Activated CD4-positive, alpha-beta T cell treated with anti-CD3 and anti-CD28 coated beads for 36 hours (primary cell): ENCODE measurements at regions not wholly inside any gene's neighbourhood (a gene's known extent, or its start where the extent isn't known, plus 50 kb on each side); places are given as distances from the start of the nearest gene placed in this dataset.

Experiments
- ATAC-seq: fragments of 200-7000 bp; cut with Tn5 transposase; one replicate; pipeline ENCODE4 v1.10.0; 2021; ENCODE audit warnings: mild to moderate bottlenecking, moderate library complexity
- CTCF ChIA-PET: fragments of 350-600 bp; sonication (Branson Sonifier 250); formaldehyde crosslinking; loops from one replicate; lab custom pipeline; 2021; ENCODE audit warnings: antibody characterized with exemption; lab: Charles Lee
- POLR2A ChIA-PET: fragments of 350-600 bp; sonication (Branson Sonifier 250); formaldehyde crosslinking; loops from one replicate; lab custom pipeline; 2021; ENCODE audit warnings: antibody characterized with exemption, inconsistent platforms; lab: Charles Lee
- DNase-seq: peaks from one replicate; pipeline ENCODE4 v3.0.0-alpha.2; 2020
- H3K27ac Mint-ChIP-seq: one replicate; pipeline ENCODE4 v1.8.0; 2021; ENCODE audit warnings: mixed read lengths
- H3K27me3 Mint-ChIP-seq: one replicate; pipeline ENCODE4 v1.8.0; 2021; ENCODE audit warnings: mixed read lengths
- H3K36me3 Mint-ChIP-seq: one replicate; pipeline ENCODE4 v1.8.0; 2021; ENCODE audit warnings: low read depth, mixed read lengths
- H3K4me1 Mint-ChIP-seq: one replicate; pipeline ENCODE4 v1.8.0; 2021; ENCODE audit warnings: mixed read lengths
- H3K4me3 Mint-ChIP-seq: one replicate; pipeline ENCODE4 v1.8.0; 2021; ENCODE audit warnings: mild to moderate bottlenecking, moderate library complexity, mixed read lengths
- H3K9me3 Mint-ChIP-seq: one replicate; pipeline ENCODE4 v1.8.0; 2021; ENCODE audit warnings: low read depth, mixed read lengths
- intact Hi-C, 2 experiments: fragments of 100-400 bp; cut with DNase I in 1 of 2; cut with micrococcal nuclease in 1 of 2; formaldehyde crosslinking; loops; one replicate each; pipeline versions ENCODE4 v1.14.2 to v1.15.1; 2022 to 2024; cut with DNase I, micrococcal nuclease

GRCh38 chr12:16949371-16949770 lies 343.4 kb upstream of the LMO3 start:
- no peaks in the 10 kb centered on the region for H3K36me3 Mint-ChIP-seq
- DNase-seq (no peak), ATAC-seq (no peak)
- no peaks in the 10 kb centered on the region for H3K27me3 Mint-ChIP-seq
- POLR2A ChIA-PET = no interaction called here
- peaks cover 6% of the 10 kb centered on the region for H3K9me3 Mint-ChIP-seq
- H3K4me3 Mint-ChIP-seq = no peak overlapping the region
- CTCF ChIA-PET = no interaction called here
- H3K4me1 Mint-ChIP-seq = no peaks in the 10 kb centered on the region
- no peak overlapping the region for H3K27ac Mint-ChIP-seq
- intact Hi-C loops = no loop called here

- POLR2A ChIA-PET = no interaction called here
- Mint-ChIP-seq H3K27ac (no peak overlapping the region), H3K4me1 (no peaks in the 10 kb centered on the region), H3K36me3 (no peaks in the 10 kb centered on the region), H3K9me3 (peaks cover 6% of the 10 kb centered on the region), H3K27me3 (no peaks in the 10 kb centered on the region), H3K4me3 (no peak overlapping the region)
- DNase-seq (no peak), ATAC-seq (no peak)
- intact Hi-C loops = no loop called here
- CTCF ChIA-PET = no interaction called here
Observed at GRCh38 chr12:16946704-16947103, 340.7 kb upstream of the LMO3 start.

GRCh38 chr12:16939871-16940306 lies 333.9 kb upstream of the LMO3 start:
- Mint-ChIP-seq H3K9me3 (peaks cover 23% of the 10 kb centered on the region), H3K27ac (no peak overlapping the region), H3K27me3 (no peaks in the 10 kb centered on the region), H3K4me1 (no peaks in the 10 kb centered on the region), H3K4me3 (no peak overlapping the region), H3K36me3 (no peaks in the 10 kb centered on the region)
- DNase-seq (peak; percentile 41), ATAC-seq (peak; percentile 58)
- CTCF ChIA-PET = interaction anchor here (0.8 to 0.9 kb wide), 2 partner anchors 8 to 170 kb away, joined by 3 read pairs; no protein-coding TSS in a partner anchor
- POLR2A ChIA-PET = no interaction called here
- intact Hi-C loops = loop anchor here in 1 of 2 experiments (5.0 kb wide), 1 partner anchor 1052 kb away; no protein-coding TSS in a partner anchor

GRCh38 chr12:16927259-16927658 lies 321.3 kb upstream of the LMO3 start:
- POLR2A ChIA-PET = no interaction called here
- no peaks in the 10 kb centered on the region for H3K27me3 Mint-ChIP-seq
- no peak overlapping the region for H3K4me3 Mint-ChIP-seq
- intact Hi-C loops = no loop called here
- H3K4me1 Mint-ChIP-seq = no peaks in the 10 kb centered on the region
- DNase-seq = no peak
- peaks cover 22% of the 10 kb centered on the region for H3K9me3 Mint-ChIP-seq
- H3K27ac Mint-ChIP-seq = no peak overlapping the region
- CTCF ChIA-PET = no interaction called here
- no peak for ATAC-seq
- no peaks in the 10 kb centered on the region for H3K36me3 Mint-ChIP-seq

- intact Hi-C loops = no loop called here
- no peak overlapping the region for H3K4me3 Mint-ChIP-seq
- DNase-seq (no peak), ATAC-seq (no peak)
- H3K4me1 Mint-ChIP-seq = no peaks in the 10 kb centered on the region
- CTCF ChIA-PET = interaction anchor here (0.7 kb wide), 1 partner anchor 75 kb away, joined by 3 read pairs; no protein-coding TSS in a partner anchor
- H3K36me3 Mint-ChIP-seq = no peaks in the 10 kb centered on the region
- H3K27ac Mint-ChIP-seq = no peak overlapping the region
- no peaks in the 10 kb centered on the region for H3K27me3 Mint-ChIP-seq
- POLR2A ChIA-PET = no interaction called here
- peaks cover 32% of the 10 kb centered on the region for H3K9me3 Mint-ChIP-seq
Observed at GRCh38 chr12:16920451-16920850, 314.5 kb upstream of the LMO3 start.

GRCh38 chr12:16919551-16919950 lies 313.6 kb upstream of the LMO3 start:
- CTCF ChIA-PET = no interaction called here

GRCh38 chr12:16914853-16915252 lies 308.9 kb upstream of the LMO3 start:
- H3K27me3 Mint-ChIP-seq = no peaks in the 10 kb centered on the region
- ATAC-seq (no peak), DNase-seq (no peak)
- no peaks in the 10 kb centered on the region for H3K36me3 Mint-ChIP-seq
- ChIA-PET POLR2A (no interaction called here), CTCF (no interaction called here)
- H3K27ac Mint-ChIP-seq = no peak overlapping the region
- peaks cover 29% of the 10 kb centered on the region for H3K9me3 Mint-ChIP-seq
- no peaks in the 10 kb centered on the region for H3K4me1 Mint-ChIP-seq
- intact Hi-C loops = no loop called here
- H3K4me3 Mint-ChIP-seq = no peak overlapping the region

More at GRCh38 chr12:16919551-16919950, 313.6 kb upstream of the LMO3 start:
- H3K4me1 Mint-ChIP-seq = no peaks in the 10 kb centered on the region
- no peak overlapping the region for H3K27ac Mint-ChIP-seq
- no peaks in the 10 kb centered on the region for H3K36me3 Mint-ChIP-seq
- intact Hi-C loops = no loop called here
- ATAC-seq (no peak), DNase-seq (no peak)
- H3K9me3 Mint-ChIP-seq = peaks cover 33% of the 10 kb centered on the region
- H3K4me3 Mint-ChIP-seq = no peak overlapping the region
- POLR2A ChIA-PET = no interaction called here
- no peaks in the 10 kb centered on the region for H3K27me3 Mint-ChIP-seq

- intact Hi-C loops = no loop called here
- H3K9me3 Mint-ChIP-seq = peaks cover 29% of the 10 kb centered on the region
- H3K36me3 Mint-ChIP-seq = no peaks in the 10 kb centered on the region
- ATAC-seq (no peak), DNase-seq (no peak)
- no peaks in the 10 kb centered on the region for H3K27me3 Mint-ChIP-seq
- ChIA-PET POLR2A (no interaction called here), CTCF (no interaction called here)
- H3K27ac Mint-ChIP-seq = no peak overlapping the region
- no peaks in the 10 kb centered on the region for H3K4me1 Mint-ChIP-seq
- H3K4me3 Mint-ChIP-seq = no peak overlapping the region
Observed at GRCh38 chr12:16913832-16914490, 308.0 kb upstream of the LMO3 start.

- ChIA-PET POLR2A (no interaction called here), CTCF (no interaction called here)
- H3K9me3 Mint-ChIP-seq = peaks cover 21% of the 10 kb centered on the region
- H3K36me3 Mint-ChIP-seq = no peaks in the 10 kb centered on the region
- ATAC-seq (no peak), DNase-seq (no peak)
- no peaks in the 10 kb centered on the region for H3K4me1 Mint-ChIP-seq
- no peak overlapping the region for H3K4me3 Mint-ChIP-seq
- no peaks in the 10 kb centered on the region for H3K27me3 Mint-ChIP-seq
- no peak overlapping the region for H3K27ac Mint-ChIP-seq
- intact Hi-C loops = no loop called here
Observed at GRCh38 chr12:16901946-16902345, 296.0 kb upstream of the LMO3 start.

- intact Hi-C loops = no loop called here
- Mint-ChIP-seq H3K4me1 (no peaks in the 10 kb centered on the region), H3K36me3 (no peaks in the 10 kb centered on the region), H3K9me3 (peaks cover 10% of the 10 kb centered on the region), H3K4me3 (no peak overlapping the region), H3K27ac (no peak overlapping the region), H3K27me3 (no peaks in the 10 kb centered on the region)
- CTCF ChIA-PET = no interaction called here
- ATAC-seq (no peak), DNase-seq (no peak)
- POLR2A ChIA-PET = no interaction called here
Observed at GRCh38 chr12:16893426-16893825, 287.5 kb upstream of the LMO3 start.

GRCh38 chr12:16891673-16892072 lies 285.7 kb upstream of the LMO3 start:
- CTCF ChIA-PET = no interaction called here
- intact Hi-C loops = no loop called here
- Mint-ChIP-seq H3K27ac (no peak overlapping the region), H3K4me1 (no peaks in the 10 kb centered on the region), H3K9me3 (peaks cover 17% of the 10 kb centered on the region), H3K27me3 (no peaks in the 10 kb centered on the region), H3K36me3 (no peaks in the 10 kb centered on the region), H3K4me3 (no peak overlapping the region)
- POLR2A ChIA-PET = no interaction called here
- ATAC-seq (no peak), DNase-seq (no peak)

- ATAC-seq (no peak), DNase-seq (no peak)
- Mint-ChIP-seq H3K27me3 (no peaks in the 10 kb centered on the region), H3K27ac (no peak overlapping the region), H3K9me3 (peaks cover 16% of the 10 kb centered on the region), H3K36me3 (no peaks in the 10 kb centered on the region), H3K4me1 (no peaks in the 10 kb centered on the region), H3K4me3 (no peak overlapping the region)
- POLR2A ChIA-PET = no interaction called here
- CTCF ChIA-PET = no interaction called here
- intact Hi-C loops = no loop called here
Observed at GRCh38 chr12:16884819-16885218, 278.9 kb upstream of the LMO3 start.
